ENCODE measurements at regions not wholly inside any gene's neighbourhood (a gene's known extent, or its start where the extent isn't known, plus 50 kb on each side); places are given as distances from the start of the nearest gene placed in this dataset.

DNA sequence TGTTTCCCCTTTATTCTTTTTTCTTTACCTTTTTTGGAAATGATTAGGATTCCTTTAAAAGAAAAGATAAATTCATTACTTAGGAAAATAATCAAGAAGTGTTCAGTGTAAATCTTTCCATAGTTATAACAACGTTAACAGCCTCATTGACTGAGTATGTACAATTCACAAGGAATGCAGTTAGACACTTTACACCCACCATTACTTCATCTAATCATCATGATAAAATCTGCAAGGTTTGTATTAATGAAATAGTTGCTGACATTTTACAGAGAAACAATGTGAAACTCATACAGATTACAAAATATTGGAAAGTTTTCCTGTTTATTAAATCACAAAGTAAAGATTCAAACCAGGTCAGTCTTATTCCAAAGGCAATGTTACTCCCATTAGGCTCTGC, 59.3 kb upstream of the NEGR1 start:
- no peak for ATAC-seq (ENCODE audit: insufficient number of reproducible peaks, low FRiP score, low read depth)
- TF ChIP-seq CTCF (IDR thresholded peaks at IDR 0.05): no peak

GRCh38 chr1:72336776-72337175, 54.4 kb upstream of the NEGR1 start:
- H3K36me3 ChIP-seq: no peaks in the 10 kb centered on the region
- TF ChIP-seq CTCF (IDR thresholded peaks at IDR 0.05): no peak
- H3K4me3 ChIP-seq: no peak overlapping the region
- H3K9me3 ChIP-seq: no peaks in the 10 kb centered on the region
- ATAC-seq (ENCODE audit: insufficient number of reproducible peaks, low FRiP score, low read depth): no peak
- no peak overlapping the region for H3K27ac ChIP-seq
- DNase-seq (ENCODE audit: low spot score): no peak
- no peaks in the 10 kb centered on the region for H3K4me1 ChIP-seq (ENCODE audit: control insufficient read depth in 1 of 2, low read depth in 2 of 2)
- H3K27me3 ChIP-seq (replicated peaks; ENCODE audit: insufficient read depth): no peaks in the 10 kb centered on the region

More for the DNA sequence above, 59.3 kb upstream of the NEGR1 start:
- no peaks in the 10 kb centered on the region for H3K4me1 ChIP-seq (ENCODE audit: control insufficient read depth in 1 of 2, low read depth in 2 of 2)
- no peaks in the 10 kb centered on the region for H3K9me3 ChIP-seq
- H3K4me3 ChIP-seq: no peak overlapping the region
- H3K27ac ChIP-seq: no peak overlapping the region
- no peak for DNase-seq (ENCODE audit: low spot score)
- no peaks in the 10 kb centered on the region for H3K27me3 ChIP-seq (replicated peaks; ENCODE audit: insufficient read depth)
- no peaks in the 10 kb centered on the region for H3K36me3 ChIP-seq

All from thoracic aorta (tissue), 2 donors.